Mucosa of gallbladder (tissue), 1 donor: ENCODE measurements at regions not wholly inside any gene's neighbourhood (a gene's known extent, or its start where the extent isn't known, plus 50 kb on each side); places are given as distances from the start of the nearest gene placed in this dataset.

Experiments used
- DNase-seq: peaks from one replicate; pipeline ENCODE4 v3.0.0-alpha.2; 2020; ENCODE audit warnings: low spot score
- donor health status: DM: no; HTN: no; CAD: no.

DNA sequence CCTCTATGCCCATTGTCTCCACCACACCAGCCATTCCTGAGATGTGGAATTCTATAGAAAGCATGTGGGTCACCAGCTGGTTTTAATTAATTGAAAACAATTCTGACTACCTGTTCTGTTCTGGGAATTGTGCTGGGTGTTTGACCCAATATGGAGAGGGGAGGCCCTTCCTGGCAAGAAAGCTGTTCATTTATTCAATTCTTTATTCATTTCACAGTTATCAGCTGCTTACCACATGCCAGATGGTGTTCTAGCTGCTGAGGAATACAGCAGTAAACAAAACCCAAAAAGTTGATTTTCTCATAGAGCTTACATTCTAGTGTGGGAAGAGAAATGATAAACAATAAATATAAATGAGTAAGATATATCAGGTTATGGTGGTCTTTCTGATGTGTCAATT is 296.1 kb upstream of the RASGRP1 start:
- DNase-seq, result no peak

DNA sequence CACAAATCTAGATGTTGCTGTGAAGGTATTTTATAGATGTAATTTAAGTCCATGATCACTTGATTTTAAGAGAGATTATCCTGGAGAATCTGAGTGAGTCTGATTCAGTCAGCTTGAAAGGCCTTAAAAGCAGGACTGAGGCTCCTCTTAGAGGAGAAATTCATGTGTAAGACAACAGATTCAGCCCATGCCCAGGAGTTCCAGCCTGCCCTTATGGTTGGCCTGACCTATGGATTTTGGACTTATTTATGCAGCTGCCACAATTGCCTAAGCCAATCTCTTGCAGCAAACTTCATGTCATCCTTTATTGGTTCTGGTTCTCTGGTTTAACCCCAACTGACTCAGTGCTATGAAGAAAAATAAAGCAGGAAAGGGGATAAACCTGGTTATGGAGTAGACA is 296.5 kb upstream of the RASGRP1 start:
- DNase-seq, result no peak

DNA sequence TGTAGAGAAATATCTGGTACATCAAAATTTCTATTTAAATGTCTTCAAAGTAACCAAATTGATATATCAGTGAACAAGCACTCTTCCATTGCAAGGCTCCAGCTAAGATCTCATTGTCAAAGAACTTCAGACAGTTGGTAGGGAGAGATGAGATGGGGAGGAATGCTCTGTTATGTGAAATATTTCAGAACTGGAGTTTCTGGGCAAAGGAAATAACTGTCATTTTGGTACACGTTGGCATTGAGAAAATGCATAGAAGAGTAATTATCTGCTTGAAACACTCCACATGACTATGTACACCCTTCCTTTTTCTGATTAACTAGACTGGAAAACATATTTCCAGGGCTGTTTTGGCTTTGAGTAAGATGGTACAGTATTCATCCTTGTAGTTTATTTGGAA is 297.5 kb upstream of the RASGRP1 start:
- no peak for DNase-seq

DNA sequence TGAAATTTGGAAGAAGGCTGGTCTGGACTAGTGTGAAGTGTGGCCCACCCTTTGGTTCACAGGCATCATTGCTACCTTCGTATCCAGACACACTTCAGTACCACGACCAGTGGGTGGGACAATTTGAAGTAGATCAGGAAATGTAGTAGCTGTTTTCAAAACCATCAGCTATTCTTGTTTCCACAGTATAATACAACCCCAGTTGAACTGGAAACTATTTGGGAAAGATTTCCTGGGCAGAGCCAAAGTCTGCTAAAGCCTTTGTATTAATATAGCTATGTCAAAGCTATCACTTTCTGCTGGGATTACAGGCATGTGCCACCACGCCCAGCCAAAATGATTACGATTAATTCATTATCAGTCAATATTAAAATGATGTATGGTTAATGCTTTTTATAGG is 298.8 kb upstream of the RASGRP1 start:
- DNase-seq, result no peak

DNA sequence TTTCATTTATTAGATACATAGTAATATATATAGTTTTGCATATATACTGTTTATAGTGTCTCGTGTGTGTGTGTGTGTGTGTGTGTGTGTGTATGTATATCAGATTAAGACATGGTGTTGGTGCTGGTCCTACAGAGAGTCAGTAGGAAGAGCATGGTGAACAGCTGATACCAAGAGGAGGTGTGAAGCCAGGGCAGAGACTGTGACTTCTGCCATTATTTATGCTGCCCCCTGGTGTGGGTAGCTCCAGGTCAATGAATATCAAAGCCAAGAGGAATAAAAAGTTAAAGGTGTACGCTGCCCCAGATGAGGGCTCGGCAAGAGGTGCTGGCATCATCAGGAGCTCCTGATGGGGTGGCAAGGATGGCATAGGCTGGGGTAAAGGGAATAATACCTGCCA is 299.5 kb upstream of the RASGRP1 start:
- no peak for DNase-seq

DNA sequence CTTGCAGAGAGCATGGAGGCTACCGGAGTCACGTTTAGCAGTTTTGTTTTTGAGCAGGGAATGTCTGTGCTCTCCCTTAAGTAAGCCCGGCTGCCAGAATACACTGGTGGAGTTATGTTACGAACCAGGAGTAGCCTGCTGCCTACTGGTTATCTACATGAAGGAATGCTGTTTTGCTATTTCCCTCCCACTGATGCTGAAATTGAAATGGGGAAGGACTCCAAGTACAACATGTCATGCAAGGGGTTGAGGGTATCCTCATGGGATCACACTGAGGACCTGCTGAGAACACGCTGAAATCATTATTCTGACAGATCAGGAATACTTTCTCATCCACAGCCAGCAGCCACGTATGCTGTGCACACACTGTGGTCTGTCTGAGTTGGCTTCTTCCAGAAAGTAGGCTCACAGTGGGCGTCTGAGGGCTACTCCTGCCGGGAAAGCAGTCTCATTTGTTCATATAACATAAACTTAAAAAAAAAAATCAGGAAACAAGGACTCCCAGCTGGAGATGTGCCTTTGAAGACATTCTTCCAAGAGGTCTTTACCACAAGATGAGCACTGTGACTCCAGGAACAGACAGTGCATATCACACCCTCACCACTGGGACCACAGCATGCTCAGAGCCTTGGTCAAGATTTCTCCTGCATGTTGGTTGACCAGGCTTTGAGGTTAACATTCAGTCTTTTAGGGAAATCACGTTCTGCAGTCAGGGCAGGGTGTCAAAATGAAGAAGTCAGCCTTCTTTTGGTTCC is 300.4 kb upstream of the RASGRP1 start:
- peak; percentile 42 for DNase-seq

DNA sequence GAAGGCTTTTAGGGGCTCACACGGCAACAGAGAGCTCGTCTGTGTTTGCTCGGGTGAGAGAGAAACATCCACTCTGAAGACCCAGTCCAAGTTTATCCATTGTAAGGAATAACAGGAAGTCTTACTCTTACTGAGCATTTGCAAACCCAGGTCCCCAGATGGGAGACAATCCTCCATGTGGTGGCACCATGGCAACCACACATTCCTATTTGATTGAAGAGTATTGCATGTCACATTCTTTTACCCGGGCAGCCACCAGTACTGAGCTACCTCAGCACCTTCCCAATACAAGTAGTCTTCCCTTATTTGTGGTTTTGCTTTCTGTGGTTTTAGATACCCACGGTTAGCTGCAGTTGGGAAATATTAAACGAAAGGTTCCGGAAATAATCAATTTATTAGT is 302.9 kb upstream of the RASGRP1 start:
- DNase-seq, result no peak

DNA sequence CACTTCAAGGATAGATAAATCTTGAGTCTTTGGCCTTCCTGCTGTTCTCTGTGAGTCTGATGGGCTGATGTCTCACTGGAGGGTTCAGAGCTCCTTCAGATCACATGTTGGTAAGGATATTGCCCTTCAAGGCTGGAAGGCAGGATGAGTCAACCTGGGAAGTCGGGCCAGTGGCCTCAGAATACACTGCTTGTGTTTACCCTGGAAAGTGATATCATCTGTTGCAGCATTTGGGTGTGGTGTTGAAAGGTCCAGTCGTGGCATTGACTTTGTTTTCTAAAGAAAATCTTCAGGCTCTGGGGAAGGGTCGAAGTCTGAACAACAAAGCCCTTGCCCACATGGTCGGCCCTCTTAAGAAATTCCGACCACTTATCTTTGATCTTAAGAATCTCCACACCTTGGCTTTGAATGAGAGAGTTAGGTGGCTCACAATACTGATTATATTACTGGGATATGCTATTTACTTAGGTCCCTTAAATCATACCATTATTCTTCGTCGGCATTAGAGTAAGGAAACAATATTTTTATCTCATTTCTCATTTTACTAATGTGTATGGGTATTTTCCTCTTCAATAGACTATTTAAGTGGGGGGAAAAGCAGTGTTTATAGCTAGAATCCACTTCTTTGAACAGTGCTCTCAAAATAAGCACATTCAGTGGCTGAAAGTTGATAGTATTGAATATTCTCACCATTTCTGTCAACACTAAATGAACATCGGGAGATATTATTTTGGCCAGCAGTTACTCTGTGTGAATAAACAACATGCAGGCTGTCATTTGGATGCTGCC is 303.9 kb upstream of the RASGRP1 start:
- peak; percentile 46 for DNase-seq

DNA sequence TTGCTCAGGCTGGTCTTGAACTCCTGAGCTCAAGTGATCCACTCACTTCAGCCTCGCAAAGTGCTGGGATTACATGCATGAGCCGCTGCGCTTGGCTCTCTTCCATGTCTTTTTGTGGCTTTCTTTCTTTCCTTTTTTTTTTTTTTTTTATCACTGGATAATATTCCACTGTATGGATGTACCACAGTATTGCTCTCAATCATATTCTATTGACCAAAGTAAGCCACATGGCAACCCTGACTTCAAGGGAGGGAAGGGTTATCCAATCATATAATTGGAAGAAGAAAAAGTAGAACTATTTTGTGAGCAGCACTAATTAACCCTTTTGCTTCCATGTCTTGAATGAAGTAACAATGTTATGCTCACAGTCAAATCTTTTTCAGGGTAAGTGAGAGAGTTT is 307.0 kb upstream of the RASGRP1 start:
- DNase-seq, result no peak

DNA sequence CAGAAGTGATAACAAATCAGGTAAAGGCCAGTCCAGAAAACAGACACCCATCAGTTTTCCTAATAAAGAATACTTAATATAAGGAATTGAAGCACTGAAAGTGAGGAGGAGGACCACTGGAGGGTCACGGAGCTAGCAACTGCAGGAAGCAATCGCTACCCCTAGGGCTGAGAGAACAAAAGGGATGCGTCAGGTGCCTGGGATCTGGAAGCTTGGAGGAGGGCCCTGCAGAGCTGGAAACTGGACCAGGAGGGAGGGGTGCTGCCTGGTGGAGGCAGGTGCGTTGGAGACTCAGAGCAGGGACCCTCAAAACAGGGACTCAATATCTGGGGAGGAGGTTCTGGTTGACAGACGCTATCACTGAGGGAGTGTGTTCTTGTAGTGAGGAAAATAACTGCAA is 308.1 kb upstream of the RASGRP1 start:
- DNase-seq, result no peak

DNA sequence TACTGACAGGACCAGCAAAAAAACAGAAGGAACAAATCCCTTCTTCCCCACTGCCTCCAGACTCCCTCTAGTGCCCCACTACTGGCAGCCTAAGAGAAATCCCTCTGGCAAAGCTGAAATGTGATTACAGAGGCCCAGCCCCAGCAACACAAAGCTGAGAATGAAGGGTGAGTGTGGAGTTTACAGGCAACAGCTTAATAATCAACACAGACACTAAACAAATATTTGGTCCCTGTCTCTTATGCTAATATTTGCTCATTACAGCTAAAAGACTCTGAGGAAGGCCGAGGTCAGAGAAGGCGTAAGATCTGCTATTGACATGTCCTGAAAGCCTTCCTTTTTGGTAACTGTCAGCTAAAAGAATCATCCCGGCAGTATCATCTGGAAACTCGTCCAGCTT is 308.5 kb upstream of the RASGRP1 start:
- no peak for DNase-seq

DNA sequence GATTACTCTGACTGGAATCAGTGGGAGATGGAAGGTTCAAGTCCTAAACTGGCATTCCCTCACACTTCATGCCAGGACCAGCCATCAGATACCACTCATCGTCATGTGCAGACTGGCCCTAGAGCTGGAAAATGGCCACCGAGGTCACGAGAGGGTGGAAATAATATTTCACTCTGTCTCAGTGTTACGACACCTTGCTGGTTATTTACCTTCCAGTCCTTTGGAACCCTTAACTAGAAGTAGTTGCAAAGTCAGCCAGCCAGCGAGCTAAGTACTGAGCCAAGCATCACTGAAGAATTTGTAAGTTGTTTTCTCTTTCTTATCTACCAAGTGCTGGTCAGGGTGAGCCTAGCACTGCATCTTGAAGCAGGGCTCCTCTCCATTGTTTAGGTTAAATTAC is 309.9 kb upstream of the RASGRP1 start:
- no peak for DNase-seq

DNA sequence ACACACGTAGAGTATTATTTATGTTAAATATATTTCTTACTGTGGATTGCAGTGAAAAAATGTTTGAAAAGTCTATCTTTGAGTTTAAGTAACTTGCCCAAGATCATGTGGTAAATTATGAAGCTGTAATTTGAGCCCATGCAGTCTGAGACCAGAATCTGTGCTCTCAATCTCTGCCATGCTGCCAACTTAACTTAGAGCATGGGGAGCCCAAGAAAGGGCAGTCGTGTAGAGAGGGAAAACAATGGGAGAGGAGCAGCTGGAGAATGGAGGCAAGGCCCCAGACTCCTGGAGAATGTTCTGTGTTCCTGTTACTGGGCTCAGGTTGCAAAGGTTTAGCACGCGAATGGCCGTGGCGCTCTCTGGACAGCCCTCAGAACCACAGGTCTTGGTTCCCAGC is 311.6 kb upstream of the RASGRP1 start:
- no peak for DNase-seq

DNA sequence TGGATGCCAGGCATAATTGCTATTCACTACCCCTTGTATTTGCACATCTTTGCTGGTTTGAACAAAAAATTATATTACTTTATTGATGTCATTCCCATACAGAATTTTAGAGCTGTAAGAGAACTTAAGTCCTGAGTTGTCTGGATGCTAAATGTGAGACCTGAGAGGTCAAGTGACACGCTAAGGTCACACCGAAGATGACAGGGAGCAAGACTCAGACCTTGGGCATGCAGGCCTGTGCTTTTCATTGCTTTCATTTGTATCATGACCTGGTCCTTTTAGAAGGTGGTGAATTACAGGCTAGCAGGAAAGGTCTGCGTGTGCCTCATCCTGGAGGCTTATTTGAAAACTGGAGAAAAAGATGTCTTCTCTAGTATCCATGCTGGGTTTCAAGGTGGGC is 312.0 kb upstream of the RASGRP1 start:
- DNase-seq, result no peak

DNA sequence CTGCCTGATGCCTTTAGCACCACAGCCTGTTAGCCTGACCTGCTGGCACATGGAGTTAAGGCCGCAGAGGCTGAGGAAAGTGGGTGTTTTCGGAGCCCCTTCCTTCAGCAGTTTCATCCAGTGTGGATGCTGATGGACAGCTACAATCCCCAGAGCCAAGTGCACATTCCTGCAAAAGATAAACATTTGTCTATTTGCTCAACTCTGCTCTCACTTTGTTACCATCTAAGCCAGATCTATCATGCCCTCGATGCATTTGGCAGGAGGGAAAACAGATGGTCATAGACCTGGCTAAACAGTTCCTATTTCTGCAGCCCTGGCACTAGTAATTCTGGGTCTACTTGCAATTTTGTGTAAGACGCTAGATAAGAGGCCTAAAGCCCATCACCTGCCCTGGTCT is 312.9 kb upstream of the RASGRP1 start:
- DNase-seq, result no peak

DNA sequence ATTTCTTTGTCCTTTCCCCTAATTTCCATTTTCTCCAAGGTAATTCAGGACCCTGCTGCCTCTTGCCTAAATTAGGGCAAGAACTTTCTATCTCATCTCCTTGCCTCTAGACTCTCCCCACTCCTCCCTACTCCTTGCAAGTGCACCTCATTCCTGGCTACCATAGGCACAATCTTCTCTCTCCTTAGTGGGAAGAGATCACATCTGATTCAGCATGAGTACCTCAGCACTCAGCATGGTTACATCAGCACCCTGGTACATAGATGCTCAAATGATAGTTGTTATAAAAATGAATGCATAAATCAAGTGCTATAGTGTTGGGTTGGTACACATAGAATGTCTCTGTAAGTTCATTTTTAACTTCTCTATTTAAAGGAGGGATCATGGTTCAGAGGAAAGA is 313.4 kb upstream of the RASGRP1 start:
- no peak for DNase-seq

DNA sequence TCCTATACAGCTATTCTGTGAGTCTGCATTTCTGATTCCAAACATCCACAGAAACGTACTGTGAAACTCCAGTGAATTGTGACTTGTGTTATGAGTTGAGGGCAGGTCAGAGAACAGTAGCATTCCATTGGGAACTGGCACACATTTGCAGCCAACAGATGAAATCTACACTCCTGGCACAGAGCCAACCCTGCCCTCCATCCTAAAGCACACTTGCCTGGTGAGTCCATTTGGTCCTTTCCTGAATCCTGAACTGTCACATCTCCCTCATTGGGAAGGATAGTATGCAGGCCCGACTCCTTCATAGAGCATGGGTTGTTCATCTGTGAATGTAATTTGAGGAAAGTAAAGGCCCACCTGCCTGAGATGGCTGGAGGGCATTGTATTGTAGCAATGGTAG is 314.3 kb upstream of the RASGRP1 start:
- no peak for DNase-seq

DNA sequence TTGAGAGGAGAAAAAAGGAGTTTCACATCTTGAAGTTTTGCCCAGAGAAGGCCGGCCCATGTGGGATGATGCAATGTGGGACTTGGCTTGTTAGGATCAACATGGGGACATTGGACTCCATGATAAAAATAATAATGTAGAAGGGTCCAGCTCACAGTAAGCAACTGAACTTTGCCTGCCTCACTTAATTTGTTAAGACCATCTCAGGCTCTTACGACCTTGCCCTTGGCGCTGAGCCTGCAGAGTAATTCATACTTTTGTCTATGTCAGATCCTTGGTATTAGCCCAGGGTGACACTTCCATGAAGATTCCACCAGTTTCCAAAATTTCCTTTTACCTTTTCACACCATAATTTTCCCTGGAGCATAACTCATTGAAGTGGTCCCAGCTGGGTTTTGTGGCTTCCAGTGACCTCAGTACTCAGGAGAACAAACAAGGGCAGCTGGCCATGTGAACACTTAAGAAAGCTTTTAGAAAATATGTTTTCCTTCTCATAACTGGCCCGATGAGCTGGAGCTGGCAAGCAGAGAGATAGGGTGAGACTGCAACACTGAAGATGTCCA is 315.4 kb upstream of the RASGRP1 start:
- DNase-seq, result peak; percentile 31

DNA sequence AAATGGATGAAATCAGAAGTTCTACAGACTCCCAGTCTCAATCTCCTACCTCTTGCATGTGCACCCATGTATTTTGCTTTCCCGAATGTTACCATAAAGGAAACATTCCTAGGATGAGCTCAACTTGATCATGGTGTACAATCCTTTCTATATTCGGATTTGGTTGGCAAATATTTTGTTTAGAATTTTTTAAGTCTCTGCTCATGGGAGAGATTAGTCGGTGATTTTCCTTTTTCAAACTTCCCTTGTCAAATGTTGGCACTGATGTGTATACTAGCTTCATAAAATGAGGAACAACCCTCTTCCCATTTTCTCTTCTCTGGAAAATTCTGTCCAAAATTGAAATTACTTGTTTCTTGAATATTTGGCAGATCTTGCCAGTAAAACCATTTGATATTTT is 317.6 kb upstream of the RASGRP1 start:
- DNase-seq, result no peak

DNA sequence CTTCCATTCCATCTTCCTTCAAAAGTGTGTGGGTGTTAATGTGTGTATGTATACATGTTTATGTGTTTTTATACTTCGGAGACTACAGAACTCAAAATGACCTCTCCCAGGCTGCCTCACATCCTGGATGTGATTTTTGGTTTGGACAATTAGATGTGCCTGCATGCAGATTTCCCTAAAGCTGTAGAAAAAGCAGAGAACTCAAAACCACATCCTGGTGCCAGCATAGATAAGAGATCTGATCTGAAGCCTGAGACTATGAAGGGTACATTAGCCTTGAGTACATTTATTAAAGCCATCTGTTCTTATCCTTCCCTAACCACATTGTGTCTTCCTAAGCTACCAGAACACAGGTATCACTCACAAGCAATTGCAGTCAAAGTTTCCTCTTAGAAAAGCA is 319.4 kb upstream of the RASGRP1 start:
- DNase-seq, result no peak

DNA sequence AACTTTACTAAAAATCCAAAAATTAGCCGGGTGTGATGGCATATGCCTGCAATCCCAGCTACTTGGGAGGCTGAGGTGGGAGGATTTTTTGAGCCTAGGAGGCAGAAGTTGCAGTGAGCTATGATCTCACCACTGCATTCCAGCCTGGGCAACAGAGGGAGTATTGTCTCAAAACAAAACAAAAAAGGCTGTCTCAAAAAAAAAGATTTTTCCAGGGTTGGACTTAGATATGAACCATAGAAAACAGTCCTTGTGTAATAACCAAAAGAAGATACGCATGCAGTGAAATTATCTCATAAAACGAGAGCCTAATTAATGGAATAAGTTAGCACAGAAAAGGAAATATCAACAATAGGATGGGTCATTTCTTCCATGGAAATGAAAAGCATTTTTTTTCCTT is 320.4 kb upstream of the RASGRP1 start:
- no peak for DNase-seq

DNA sequence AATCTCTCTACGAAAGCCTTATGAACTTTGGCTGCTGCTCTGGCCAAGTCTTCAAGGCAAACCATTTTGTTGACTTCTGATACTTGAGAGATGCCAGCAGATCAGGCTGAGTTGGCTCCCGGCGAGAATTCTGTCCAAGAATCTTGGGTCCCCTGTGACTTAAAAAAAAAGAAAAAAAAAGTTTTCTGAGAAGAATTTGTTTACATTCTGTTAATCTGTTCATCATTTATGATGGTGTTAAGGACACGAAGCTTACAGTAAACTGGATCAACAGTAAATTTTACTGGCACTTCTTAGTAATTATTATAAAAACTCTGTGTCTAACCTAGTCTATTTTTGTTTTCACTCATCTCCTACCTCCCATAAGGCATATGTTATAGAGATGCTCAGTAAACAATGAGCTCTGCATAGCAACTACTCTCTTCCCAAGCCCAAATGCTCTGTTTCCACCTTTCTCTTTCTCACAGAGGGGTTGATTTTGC is 320.9 kb upstream of the RASGRP1 start:
- DNase-seq, result no peak
